Dermis microvascular lymphatic vessel endothelial cell (primary cell): ENCODE measurements at regions not wholly inside any gene's neighbourhood (a gene's known extent, or its start where the extent isn't known, plus 50 kb on each side); places are given as distances from the start of the nearest gene placed in this dataset.
"Not testable (repeated sequence)": the region's sequence is repeated elsewhere in the genome, so short reads cannot be mapped to it uniquely, and the experiment has no call there.

ENCODE experiments used
- DNase-seq, 2 donors: peaks; one replicate each; pipeline versions ENCODE4 v3.0.0 to v3.0.0-alpha.2; 2010; ENCODE audit warnings: low read depth in 2 of 2

DNA sequence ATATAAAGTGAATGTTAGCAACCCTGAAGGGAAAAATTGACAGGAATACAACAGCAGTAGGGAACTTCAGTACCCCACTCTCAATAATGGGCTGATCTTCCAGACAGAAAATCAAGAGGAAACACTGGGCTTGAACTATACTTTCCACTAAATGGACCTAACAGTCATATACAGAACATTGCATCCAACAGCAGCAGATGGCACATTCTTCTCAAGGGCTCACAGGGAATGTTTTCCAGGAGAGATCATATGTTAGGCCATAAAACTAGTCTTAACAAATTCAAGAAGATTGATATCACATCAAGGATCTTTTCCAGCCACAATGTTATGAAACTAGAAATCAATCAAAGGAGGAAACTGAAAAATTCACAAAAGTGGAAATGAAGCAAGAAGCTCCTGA is 252.1 kb downstream of the GADD45G start:
- DNase-seq = not testable (repeated sequence)

DNA sequence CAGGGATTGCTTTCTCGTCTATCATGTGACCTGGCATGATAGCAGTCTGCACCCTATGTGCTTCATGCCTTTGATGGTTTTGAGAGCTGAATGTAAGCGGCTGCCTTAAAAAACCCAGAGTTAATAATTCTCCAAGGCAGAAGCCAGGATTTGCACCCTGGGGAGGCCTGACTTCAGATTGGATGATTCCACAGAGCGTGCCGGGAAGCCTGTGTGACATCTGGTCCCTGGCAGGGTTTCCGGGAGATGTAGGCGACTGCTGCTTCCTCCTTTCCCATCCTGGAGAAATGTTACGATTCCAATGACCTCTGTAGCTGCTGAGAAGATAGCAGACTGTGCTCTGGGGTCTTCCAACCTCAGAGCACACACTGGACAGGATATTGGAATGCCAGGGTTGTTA is 255.0 kb downstream of the GADD45G start:
- not testable (repeated sequence) for DNase-seq

DNA sequence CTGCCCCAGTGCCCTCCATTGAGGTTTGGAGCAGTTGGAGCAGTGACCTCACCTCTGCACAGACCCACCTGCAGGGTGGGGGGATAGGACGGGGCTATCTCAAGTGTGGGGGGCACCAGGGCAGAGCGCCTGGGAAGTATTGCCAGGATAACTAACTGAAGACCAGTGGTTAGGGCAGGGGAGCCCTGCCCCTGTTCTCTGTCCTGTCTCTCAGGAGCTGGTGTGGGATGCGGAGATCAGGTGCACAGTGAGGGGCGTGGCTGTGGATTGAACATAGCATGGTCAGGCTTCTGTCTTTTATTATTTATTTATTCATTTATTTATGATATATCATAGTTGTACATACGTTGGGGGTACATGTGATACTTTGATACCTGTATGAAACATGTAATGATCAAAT is 256.6 kb downstream of the GADD45G start:
- not testable (repeated sequence) for DNase-seq

DNA sequence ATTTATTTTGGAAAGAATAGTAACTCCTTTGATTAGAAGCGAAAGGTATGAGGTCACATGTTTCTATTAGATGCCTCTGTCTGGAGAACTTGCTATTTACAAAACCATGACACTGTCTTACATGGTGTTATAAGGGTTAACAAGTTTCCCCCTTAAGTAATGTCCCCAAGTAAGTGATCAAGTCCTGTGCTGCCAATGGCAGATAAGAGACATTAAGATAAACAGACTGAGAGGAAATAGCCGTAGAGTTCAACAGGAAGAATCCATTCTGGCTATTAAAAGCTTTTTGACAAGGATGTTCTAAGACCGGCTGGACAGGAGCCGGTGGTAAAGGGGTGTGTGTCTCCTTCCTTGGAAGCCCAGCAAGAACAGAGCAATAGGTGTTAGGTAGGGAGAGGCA is 257.5 kb downstream of the GADD45G start:
- no peak for DNase-seq

DNA sequence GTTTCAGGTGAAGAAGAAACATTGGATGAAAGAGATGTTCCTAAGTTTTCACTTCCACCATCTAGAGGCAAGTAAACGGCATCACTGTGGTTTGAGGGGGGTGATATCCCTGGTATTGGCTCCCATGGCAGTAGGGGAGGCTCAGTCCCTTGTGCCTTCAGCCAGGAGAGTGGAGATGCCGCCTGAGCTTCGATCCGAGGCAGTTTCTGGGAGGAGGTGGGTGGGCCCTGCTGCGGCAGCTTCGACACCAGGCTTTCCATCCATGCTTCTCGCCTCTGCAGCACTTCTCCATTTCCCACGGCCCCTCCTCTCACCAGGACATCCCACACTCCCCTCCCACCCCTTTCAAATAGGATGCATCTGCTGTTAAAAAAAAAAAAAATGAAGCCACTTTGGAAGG is 258.3 kb downstream of the GADD45G start:
- DNase-seq = no peak

DNA sequence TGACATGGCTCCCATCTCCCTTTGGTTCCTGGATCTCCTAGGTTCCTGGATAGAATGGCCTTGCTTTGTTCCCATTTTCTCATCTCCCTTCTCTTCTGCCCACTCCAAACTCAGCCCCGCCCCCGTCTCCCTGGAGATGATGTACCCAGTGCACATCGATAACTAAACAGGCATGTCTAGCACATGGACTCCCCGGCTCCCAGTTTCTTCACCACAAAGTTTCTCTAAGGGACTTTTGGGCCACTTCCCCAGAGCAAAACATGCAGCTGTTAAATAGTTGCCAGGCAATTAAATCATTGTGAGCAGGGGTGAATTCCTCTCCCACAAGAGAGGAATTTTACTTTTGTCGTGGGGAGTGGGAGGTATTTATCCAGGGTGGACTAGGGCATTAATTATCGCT is 259.0 kb downstream of the GADD45G start:
- DNase-seq = no peak

DNA sequence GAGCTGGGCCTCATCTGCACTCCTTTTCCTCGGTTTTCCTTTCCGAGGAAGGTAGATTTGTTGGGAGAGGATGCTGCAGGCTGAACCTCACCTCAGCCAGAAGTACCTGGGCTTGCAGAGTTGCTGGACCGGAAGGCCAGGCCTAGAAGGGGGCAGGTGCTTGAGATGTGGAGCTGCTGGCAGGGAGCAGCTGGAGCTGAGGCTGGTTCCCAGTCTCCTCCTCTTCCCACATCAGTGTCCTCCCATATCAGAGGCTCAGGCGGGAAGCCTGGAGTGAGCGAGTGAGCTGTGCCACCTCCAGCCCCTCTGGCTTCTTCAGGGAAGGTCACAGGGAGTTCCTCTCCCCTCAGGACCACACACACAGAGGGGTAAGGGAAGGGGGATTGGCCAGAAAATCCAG is 259.4 kb downstream of the GADD45G start:
- no peak for DNase-seq

DNA sequence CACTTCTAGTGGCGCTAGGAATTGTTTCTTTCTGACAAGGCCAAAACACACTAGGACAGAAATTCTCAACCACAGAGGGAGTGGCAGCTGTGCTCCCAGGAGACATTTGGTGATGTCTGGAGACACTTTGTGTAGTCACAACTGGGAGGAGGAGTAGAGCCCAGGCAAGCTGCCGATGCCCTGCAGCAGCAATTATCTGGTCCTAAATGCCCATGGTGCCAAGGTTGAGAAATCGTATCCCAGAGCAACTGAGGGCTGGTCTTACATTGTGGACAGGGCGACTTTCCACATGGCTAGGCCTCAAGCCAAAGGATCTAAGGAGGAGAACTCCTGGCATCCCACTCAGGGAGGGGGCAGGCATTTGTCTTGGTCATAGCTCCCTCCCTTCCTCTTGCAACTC is 259.9 kb downstream of the GADD45G start:
- no peak for DNase-seq

DNA sequence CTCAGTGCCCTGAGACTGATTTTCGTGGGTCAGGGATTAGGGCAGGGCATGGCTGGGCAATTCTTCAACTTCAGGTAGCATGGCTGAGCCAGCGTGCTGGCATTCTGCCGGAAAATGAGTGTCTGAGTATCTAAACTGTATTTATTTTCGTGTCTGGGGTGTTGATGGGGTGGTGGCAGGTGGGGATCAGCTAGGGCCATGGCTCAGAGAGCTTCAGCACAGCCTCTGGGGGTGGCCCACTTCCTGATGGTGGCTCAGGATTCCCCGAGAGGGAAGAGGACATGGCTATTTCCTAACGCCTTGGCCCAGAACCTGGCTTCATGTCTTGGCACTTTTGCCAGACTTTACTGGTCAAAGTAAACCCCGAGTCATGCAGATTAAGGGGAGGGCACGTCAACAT is 260.5 kb downstream of the GADD45G start:
- no peak for DNase-seq

DNA sequence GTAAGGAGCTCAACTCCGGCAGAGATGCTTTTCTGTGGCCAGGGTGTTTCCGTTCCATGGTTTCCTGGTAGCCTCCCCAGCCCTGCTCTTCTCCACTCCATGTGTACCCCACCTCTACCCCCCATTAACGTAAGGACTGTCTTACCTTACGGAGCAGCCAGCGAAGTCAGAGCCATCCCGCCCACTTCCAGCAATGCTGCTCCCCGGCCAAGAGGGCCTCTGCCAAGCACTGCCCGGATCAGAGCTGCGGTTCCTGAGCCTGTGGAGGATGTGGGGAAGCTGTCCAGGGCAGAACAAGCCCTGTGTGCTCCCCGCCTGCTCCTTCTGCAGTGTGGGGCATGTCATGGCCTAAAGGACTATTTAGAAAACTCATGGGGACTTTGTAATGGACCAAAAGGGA is 261.2 kb downstream of the GADD45G start:
- DNase-seq = no peak

DNA sequence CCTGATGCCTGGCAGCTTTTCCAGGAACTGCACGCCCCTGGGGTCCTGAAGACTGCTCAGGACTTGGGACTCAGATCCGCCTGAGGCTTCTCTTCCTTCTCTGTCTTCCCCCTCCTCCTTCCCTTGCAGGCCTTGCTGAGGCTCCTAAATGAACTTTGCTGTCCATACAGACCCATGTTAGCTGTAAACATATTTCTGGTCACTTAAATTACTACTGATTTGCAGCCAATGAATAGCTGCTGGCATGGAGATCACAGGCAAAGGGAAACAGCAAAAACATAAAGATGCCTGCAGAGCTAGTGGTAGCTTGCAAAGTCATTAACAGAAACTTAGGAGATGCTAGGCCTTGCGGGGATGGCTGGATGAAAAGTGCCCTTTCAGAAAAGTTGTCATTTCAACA is 261.9 kb downstream of the GADD45G start:
- no peak for DNase-seq

DNA sequence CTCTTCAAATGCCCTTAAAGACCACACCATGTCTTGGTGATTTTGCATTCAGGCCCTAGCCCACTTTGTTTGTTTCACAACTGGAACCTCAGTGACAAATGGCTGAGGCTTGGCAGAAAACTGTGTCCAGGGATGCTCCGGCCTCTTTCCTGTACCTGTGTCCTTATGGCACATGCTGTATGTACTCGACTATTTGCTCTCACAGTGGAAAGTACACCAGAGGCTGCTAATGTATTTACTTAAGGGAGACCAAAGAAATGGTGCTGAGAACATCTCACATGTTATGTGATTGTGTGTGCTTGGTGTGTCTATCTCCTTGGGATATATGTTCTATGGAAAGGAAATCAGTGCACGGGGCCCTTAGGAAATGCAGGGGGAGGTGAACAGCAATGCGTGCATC is 263.3 kb downstream of the GADD45G start:
- DNase-seq = no peak

DNA sequence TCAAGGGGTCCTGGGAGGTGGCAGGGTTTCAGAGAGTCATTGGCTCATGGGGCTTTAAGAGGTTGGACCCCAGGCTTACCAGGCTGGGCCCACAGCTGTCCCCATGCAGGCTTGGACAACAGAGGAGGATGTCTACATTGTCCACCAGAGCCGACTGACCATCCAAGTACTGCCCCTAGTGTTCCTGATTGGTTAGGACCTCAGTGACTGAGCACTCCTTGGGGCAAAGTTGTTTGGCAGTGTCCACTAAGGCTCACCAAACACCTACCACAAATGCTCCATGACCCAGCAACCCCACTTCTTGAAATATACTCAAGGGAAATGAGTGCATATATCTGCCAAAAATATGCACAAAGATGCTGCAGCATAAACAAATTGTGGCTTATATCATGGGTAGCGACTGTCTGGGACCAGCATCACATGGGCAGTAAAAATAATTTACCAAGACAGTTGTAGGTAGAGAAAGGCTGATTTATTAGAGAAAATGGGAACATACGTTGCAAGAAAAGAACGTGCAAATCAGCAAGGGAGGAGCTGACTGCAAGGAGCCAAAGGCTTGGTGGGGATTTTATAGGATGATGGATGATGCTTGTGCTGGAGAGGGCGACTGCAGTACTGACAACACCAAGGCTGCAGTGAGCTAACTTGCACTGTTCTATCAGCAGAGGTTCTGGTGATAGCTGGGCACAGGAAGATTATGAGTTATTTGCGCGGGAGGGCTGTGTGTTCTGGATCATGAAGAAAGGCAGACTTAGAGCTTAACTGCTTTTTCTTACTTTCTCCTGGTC is 265.2 kb downstream of the GADD45G start:
- no peak for DNase-seq

DNA sequence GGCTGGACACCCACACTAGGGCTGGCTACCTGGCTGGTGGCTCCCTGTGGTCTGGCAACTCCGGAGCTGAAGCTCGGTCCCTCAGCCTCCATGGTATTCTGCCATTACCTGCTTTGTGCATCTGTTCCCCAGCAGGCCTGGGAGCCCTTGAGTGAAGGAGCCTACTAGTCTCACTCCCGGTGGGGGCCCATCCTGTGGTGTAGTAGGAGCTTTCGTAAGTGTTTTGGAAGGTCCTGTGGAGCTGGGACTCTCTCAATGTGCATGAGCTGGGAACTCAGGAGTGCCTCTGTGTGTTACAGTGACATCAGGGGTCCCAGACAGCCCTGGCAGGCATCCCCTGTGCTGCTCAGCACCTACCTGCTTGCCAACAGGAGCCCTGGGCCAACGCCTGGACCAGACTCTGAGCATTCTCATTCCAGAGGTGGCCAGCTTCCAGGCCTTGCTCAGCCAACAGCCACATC is 267.1 kb downstream of the GADD45G start:
- no peak for DNase-seq

DNA sequence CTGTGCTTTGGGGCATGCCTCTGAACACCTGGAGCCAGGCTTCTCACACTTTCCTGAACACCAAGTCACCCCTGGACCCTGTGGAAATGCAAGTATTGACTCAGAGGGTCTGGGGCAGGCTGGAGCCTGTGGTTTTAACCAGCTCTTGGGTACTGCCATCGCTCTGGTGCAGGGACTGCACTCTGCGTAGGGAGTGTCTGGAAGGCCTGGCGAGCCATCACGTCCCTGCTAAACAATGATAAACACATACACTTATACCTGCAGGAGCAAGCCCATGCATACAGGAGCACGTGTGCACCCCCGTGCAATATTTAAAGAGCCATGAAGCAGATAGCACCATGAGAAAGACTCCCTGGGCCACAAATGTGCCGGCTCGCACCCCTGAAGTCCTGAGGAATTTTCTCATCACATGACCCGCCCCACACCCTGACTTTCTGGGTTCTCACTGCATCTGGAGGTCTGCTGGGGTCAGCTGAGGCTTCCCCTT is 267.7 kb downstream of the GADD45G start:
- no peak for DNase-seq

DNA sequence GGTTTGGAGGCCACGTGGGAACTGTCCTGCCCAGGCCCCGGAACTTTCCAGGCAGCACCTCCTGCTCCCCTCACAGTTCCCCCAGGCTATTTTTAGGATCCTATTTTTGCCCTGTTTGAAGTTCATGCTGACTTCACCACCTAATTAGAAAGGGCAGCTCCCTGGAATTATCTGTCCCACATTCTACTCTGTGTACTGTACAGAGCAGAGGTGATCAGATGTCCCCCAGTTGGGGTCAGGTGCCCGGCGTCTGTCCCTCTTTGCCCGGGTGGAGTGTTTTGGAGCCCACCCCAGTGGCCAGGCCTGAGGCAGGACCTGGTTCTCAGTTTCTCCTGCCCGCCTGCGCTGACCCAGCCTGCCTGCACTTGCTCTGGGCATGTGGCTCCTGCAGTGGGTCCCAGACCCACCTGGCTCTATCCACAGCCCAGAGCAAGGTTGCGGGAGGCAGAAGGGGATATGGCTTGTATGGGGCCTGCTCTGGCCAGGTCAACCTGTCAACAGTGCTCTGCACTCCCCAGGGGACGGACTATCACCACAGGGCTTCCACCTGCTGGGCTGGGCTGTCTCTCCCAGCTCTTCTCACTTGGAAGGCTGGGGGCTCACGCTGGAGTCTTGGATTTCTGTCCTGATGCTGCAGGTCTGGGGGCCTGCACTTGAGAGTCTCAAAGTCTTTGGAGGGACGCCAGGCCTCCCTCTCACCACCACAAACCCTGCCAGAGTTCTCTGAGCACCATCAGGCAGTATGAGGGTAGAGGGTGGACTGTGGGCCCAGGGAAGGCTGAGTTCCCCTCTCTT is 268.3 kb downstream of the GADD45G start:
- no peak for DNase-seq

DNA sequence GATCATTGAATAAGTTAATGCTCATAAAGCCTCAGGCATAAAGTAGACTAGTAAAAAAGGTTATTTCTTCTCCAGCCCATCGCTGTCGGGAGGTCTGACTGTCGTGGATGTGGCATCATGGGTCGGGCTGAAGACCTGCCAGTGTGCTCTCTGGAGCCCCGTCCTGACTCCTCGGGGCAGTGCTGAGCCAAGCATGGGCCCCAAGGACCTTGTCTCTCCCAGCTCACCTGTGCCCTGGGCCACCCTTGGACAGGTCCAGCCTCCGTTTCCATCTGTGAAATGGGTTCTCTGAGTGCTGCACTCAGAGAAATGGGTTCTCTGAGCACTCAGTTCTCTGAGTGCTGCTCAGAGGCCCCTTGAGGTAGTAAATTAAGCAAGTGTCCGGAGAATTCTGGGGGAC is 269.0 kb downstream of the GADD45G start:
- no peak for DNase-seq

DNA sequence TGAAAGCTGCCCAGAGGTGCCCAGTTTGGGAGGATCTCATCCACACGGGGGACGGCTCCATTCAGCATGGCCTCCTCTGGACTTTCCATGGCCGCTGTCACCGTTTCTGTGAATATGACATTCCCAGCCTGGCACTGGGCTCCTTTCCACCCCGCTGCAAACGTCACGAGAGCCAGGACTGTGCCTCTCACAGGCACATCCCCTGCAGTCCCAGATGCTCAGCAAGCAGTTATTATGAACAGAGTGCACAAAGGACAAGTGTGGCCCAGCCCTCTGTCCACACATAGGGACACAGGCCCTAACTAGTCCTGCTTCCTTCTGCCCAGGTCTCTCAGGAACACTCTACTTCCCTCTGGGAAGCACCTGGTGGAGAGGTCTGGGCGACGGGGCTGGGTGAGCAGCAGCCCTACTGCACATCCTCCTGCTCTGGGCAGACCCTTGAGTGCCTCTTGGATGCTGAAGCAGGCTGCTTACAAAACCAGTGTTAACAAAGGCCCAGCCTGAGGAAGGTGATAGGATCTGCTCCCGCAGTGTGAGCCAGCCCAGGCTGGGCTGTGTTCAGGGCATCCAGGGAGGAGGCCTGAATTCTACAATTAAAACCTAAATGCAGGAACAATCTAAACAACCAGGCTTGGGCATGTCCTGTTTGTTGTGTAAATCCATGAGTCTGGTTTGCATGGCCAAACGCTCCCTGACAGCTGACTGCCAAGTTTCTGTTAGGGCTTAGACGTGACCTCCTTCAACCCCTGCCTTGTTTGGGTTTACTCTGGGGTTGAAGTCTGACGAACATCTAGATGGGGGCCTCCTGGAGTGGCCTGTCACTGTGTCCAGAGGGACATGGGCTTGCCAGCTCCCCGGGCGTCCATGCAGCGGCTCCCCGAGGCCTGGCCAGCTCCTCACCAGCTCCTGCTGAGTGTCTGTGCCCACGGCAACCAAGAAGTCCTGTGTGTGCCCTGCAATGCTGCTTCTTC is 269.8 kb downstream of the GADD45G start:
- DNase-seq = no peak

DNA sequence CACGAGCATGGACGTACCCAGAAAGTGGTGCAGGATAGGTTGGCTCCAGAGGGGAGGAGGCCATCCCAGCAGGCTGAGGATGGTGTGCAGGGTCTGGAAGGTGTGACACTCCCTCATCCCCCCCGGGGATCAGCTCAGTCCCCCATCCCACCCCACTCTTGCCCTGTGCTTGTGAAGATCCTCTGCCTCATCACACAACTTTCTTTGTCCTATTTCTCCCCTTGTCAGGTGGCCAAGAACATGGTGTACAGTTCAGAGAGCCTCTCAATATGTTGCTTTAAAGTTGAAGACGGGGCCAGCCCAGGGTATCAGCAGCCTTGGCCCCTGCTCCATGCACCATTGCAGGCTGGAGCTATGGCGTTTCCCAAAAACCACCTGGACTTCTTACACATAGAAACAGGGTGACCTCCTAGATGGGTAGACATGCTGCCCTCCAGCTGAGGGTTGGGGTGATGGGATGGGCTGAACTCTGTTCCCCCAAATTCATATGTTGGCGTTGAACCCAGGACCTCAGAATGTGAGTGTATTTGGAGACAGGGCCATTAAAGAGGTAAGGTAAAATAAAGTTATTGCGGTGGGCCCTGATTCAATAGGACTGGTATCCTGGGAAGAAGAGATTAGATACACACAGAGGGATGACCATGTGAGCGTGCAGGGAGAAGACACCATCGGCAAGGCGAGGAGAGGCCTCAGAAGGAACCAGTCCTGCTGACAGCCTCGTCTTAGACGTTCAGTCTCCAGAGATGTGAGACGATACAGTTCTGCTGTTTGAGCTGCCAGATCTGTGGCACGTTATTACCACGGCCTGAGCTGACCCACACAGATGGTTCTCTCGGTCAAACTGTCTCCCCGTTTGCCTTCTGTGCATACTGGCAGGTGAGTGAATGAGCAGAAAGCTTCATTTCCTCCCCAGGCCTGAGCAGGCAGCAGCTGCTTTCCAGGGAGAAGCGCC is 272.5 kb downstream of the GADD45G start:
- no peak for DNase-seq

DNA sequence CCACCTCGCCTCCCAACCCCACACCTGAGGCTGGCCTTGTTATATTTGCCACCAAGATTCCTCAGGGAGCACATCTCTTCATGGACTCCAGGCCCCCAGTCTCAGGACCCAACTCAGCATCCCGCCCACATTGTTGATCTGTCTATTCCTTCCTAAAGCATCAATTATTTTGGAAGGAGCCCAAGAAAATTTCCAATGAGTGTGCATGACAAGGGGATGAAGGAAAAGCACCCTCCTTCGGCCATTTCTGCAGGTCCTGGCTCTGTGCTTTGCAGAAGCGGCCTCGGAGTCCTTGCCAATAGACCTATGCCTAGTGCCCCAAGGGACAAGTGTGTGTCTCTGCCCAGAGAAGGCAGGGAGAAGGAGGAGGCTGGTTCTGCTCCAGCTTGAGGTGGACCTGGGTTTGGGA is 273.2 kb downstream of the GADD45G start:
- no peak for DNase-seq
